ENCODE measurements at regions not wholly inside any gene's neighbourhood (a gene's known extent, or its start where the extent isn't known, plus 50 kb on each side); places are given as distances from the start of the nearest gene placed in this dataset.

- Histone ChIP-seq H4K20me1 (ENCODE audit: insufficient read depth, low read length) (no peaks in the 10 kb centered on the region), H3K79me2 (ENCODE audit: insufficient read depth, low read length) (no peaks in the 10 kb centered on the region), H3K9me3 (ENCODE audit: insufficient read depth, low read length, severe bottlenecking) (no peaks in the 10 kb centered on the region), H3K9ac (ENCODE audit: low read depth, low read length) (no peak overlapping the region), H3K4me1 (ENCODE audit: insufficient read depth, low read length) (no peaks in the 10 kb centered on the region), H3K27ac (ENCODE audit: low read length) (no peak overlapping the region), H3K36me3 (ENCODE audit: insufficient read depth, low read length) (no peaks in the 10 kb centered on the region), H3K4me2 (ENCODE audit: insufficient read depth, low read length) (no peak overlapping the region), H2AFZ (ENCODE audit: low read depth, low read length) (no peak overlapping the region), H3K4me3 (ENCODE audit: low read depth in 1 of 2, low read length in 2 of 2) (no peak overlapping the region), H3K27me3 (ENCODE audit: insufficient read depth, low read length, poor library complexity) (no peaks in the 10 kb centered on the region)
- TF ChIP-seq EZH2 (IDR thresholded peaks at IDR 0.05; ENCODE audit: borderline replicate concordance, low read depth, low read length, severe bottlenecking), result no peak
- TF ChIP-seq, protein P1, sequence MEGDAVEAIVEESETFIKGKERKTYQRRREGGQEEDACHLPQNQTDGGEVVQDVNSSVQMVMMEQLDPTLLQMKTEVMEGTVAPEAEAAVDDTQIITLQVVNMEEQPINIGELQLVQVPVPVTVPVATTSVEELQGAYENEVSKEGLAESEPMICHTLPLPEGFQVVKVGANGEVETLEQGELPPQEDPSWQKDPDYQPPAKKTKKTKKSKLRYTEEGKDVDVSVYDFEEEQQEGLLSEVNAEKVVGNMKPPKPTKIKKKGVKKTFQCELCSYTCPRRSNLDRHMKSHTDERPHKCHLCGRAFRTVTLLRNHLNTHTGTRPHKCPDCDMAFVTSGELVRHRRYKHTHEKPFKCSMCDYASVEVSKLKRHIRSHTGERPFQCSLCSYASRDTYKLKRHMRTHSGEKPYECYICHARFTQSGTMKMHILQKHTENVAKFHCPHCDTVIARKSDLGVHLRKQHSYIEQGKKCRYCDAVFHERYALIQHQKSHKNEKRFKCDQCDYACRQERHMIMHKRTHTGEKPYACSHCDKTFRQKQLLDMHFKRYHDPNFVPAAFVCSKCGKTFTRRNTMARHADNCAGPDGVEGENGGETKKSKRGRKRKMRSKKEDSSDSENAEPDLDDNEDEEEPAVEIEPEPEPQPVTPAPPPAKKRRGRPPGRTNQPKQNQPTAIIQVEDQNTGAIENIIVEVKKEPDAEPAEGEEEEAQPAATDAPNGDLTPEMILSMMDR (IDR thresholded peaks at IDR 0.05; ENCODE audit: borderline replicate concordance, extremely low read depth, low read length, poor library complexity, severe bottlenecking), result no peak
- no peak for ATAC-seq (ENCODE audit: insufficient read depth, low read depth)
- DNase-seq, result no peak
Observed at GRCh38 chr5:5885782-5886181, 463.3 kb downstream of the ICE1 start.

DNA sequence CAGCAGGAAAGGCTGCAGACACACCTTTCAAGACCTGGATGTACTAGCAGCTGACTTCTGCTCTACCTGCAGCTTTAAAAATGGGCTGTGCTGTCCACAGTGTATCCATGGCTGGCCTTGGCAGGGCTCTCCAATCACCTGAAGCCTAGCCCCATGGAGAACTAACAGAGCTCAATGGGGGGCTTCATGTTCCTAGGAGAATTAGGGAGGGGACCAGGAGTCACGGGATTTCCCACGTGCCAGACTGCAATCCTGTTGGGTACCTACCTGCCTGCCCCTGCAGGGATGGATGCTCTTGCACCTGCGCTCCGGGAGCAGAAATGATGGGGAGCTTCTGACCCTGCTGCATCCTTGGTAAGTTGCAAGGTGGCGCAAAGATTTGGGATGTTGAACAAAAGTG, 462.1 kb downstream of the ICE1 start:
- H3K36me3 ChIP-seq (ENCODE audit: insufficient read depth, low read length), result no peaks in the 10 kb centered on the region
- no peak overlapping the region for H3K4me2 ChIP-seq (ENCODE audit: insufficient read depth, low read length)
- no peak overlapping the region for H3K9ac ChIP-seq (ENCODE audit: low read depth, low read length)
- TF ChIP-seq, protein P1 (IDR thresholded peaks at IDR 0.05; ENCODE audit: borderline replicate concordance, extremely low read depth, low read length, poor library complexity, severe bottlenecking), result no peak
- TF ChIP-seq EZH2 (IDR thresholded peaks at IDR 0.05; ENCODE audit: borderline replicate concordance, low read depth, low read length, severe bottlenecking), result no peak
- no peaks in the 10 kb centered on the region for H3K4me1 ChIP-seq (ENCODE audit: insufficient read depth, low read length)
- no peak overlapping the region for H3K4me3 ChIP-seq (ENCODE audit: low read depth in 1 of 2, low read length in 2 of 2)
- no peaks in the 10 kb centered on the region for H3K9me3 ChIP-seq (ENCODE audit: insufficient read depth, low read length, severe bottlenecking)
- no peak for DNase-seq
- no peak for ATAC-seq (ENCODE audit: insufficient read depth, low read depth)
- no peaks in the 10 kb centered on the region for H3K27me3 ChIP-seq (ENCODE audit: insufficient read depth, low read length, poor library complexity)
- H3K79me2 ChIP-seq (ENCODE audit: insufficient read depth, low read length), result no peaks in the 10 kb centered on the region
- H3K27ac ChIP-seq (ENCODE audit: low read length), result no peak overlapping the region
- no peak overlapping the region for H2AFZ ChIP-seq (ENCODE audit: low read depth, low read length)
- H4K20me1 ChIP-seq (ENCODE audit: insufficient read depth, low read length), result no peaks in the 10 kb centered on the region

DNA sequence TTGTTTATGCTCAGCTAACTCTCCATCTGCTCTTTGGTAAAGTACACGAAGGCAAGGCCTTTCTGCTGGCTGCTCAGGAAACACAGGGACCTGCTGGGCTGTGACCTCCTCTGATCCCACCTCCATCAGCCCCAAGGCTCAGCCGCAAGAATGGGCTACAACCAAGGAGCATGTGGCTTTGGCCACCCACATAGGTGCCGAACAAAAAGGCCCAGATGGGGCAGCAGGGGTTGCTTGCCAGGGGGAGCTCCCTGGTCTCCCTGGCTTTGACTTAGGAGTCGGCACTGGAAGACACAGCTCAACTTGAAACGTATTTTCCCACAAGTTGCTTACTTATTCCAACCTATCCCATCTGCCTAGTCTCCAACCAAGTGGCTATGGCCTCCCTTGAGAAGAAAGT, 461.1 kb downstream of the ICE1 start:
- Histone ChIP-seq H3K27me3 (ENCODE audit: insufficient read depth, low read length, poor library complexity) (no peaks in the 10 kb centered on the region), H4K20me1 (ENCODE audit: insufficient read depth, low read length) (no peaks in the 10 kb centered on the region), H2AFZ (ENCODE audit: low read depth, low read length) (no peak overlapping the region), H3K4me1 (ENCODE audit: insufficient read depth, low read length) (no peaks in the 10 kb centered on the region), H3K9ac (ENCODE audit: low read depth, low read length) (no peak overlapping the region), H3K27ac (ENCODE audit: low read length) (no peak overlapping the region), H3K36me3 (ENCODE audit: insufficient read depth, low read length) (no peaks in the 10 kb centered on the region), H3K9me3 (ENCODE audit: insufficient read depth, low read length, severe bottlenecking) (no peaks in the 10 kb centered on the region), H3K4me3 (ENCODE audit: low read depth in 1 of 2, low read length in 2 of 2) (no peak overlapping the region), H3K79me2 (ENCODE audit: insufficient read depth, low read length) (no peaks in the 10 kb centered on the region), H3K4me2 (ENCODE audit: insufficient read depth, low read length) (no peak overlapping the region)
- TF ChIP-seq EZH2 (IDR thresholded peaks at IDR 0.05; ENCODE audit: borderline replicate concordance, low read depth, low read length, severe bottlenecking), result no peak
- TF ChIP-seq, protein P1 (IDR thresholded peaks at IDR 0.05; ENCODE audit: borderline replicate concordance, extremely low read depth, low read length, poor library complexity, severe bottlenecking), result no peak
- no peak for DNase-seq
- no peak for ATAC-seq (ENCODE audit: insufficient read depth, low read depth)

- DNase-seq (no peak), ATAC-seq (ENCODE audit: insufficient read depth, low read depth) (no peak)
- Histone ChIP-seq H3K4me3 (ENCODE audit: low read depth in 1 of 2, low read length in 2 of 2) (no peak overlapping the region), H3K4me1 (ENCODE audit: insufficient read depth, low read length) (no peaks in the 10 kb centered on the region), H3K27ac (ENCODE audit: low read length) (no peak overlapping the region), H3K4me2 (ENCODE audit: insufficient read depth, low read length) (no peak overlapping the region), H3K9ac (ENCODE audit: low read depth, low read length) (no peak overlapping the region), H3K27me3 (ENCODE audit: insufficient read depth, low read length, poor library complexity) (no peaks in the 10 kb centered on the region), H3K79me2 (ENCODE audit: insufficient read depth, low read length) (no peaks in the 10 kb centered on the region), H3K9me3 (ENCODE audit: insufficient read depth, low read length, severe bottlenecking) (no peaks in the 10 kb centered on the region), H4K20me1 (ENCODE audit: insufficient read depth, low read length) (no peaks in the 10 kb centered on the region), H2AFZ (ENCODE audit: low read depth, low read length) (no peak overlapping the region), H3K36me3 (ENCODE audit: insufficient read depth, low read length) (no peaks in the 10 kb centered on the region)
- TF ChIP-seq, protein P1 (IDR thresholded peaks at IDR 0.05; ENCODE audit: borderline replicate concordance, extremely low read depth, low read length, poor library complexity, severe bottlenecking), result no peak
- no peak for TF ChIP-seq EZH2 (IDR thresholded peaks at IDR 0.05; ENCODE audit: borderline replicate concordance, low read depth, low read length, severe bottlenecking)
Observed at GRCh38 chr5:5883146-5883545, 460.7 kb downstream of the ICE1 start.
